NB4 (cell line): ENCODE measurements at regions not wholly inside any gene's neighbourhood (a gene's known extent, or its start where the extent isn't known, plus 50 kb on each side); places are given as distances from the start of the nearest gene placed in this dataset.

Experiments used
- MAX ChIP-seq: IDR thresholded peaks from 2 replicates; pipeline ENCODE4 v1.6.1; 2011; ENCODE audit warnings: low read depth, low read length
- POLR2A ChIP-seq: IDR thresholded peaks from 2 replicates; pipeline ENCODE4 v1.6.1; 2011; ENCODE audit warnings: mild to moderate bottlenecking; ENCODE audit not compliant: insufficient read length; ENCODE audit errors: extremely low read depth
- TF ChIP-seq, protein P1 (sequence below): IDR thresholded peaks from one replicate; pipeline ENCODE4 v1.5.1; 2012; ENCODE audit warnings: low read depth, low read length

DNA sequence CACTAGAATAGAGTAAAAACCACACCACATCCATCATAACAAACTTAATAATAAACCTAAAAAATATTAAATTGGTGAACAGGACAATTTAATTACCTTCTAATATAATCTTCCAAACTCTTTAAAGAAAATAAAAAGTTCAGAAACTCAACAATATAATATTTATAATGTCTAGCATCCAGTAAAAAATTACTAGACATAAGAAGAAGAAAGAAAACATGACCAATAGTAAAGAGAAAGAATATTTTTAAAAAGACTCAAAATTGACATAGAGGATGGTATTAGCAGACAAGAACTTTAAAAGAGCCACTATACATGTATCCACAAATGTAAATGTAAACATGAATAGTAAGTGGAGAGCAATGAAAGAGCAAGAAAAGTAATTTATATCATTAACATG lies 388.4 kb downstream of the TFEC start:
- TF ChIP-seq, protein P1, sequence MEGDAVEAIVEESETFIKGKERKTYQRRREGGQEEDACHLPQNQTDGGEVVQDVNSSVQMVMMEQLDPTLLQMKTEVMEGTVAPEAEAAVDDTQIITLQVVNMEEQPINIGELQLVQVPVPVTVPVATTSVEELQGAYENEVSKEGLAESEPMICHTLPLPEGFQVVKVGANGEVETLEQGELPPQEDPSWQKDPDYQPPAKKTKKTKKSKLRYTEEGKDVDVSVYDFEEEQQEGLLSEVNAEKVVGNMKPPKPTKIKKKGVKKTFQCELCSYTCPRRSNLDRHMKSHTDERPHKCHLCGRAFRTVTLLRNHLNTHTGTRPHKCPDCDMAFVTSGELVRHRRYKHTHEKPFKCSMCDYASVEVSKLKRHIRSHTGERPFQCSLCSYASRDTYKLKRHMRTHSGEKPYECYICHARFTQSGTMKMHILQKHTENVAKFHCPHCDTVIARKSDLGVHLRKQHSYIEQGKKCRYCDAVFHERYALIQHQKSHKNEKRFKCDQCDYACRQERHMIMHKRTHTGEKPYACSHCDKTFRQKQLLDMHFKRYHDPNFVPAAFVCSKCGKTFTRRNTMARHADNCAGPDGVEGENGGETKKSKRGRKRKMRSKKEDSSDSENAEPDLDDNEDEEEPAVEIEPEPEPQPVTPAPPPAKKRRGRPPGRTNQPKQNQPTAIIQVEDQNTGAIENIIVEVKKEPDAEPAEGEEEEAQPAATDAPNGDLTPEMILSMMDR, result no peak
- TF ChIP-seq MAX (no peak), POLR2A (no peak)
